A172 (cell line): ENCODE measurements at regions not wholly inside any gene's neighbourhood (a gene's known extent, or its start where the extent isn't known, plus 50 kb on each side); places are given as distances from the start of the nearest gene placed in this dataset.

Experiments used
- DNase-seq: peaks from one replicate; pipeline ENCODE4 v3.0.0-alpha.2; 2015; ENCODE audit warnings: low spot score

GRCh38 chr10:111989136-111989911, 194.2 kb downstream of the GPAM start:
- no peak for DNase-seq

GRCh38 chr10:111990734-111991133, 192.8 kb downstream of the GPAM start:
- no peak for DNase-seq

- no peak for DNase-seq
Observed at GRCh38 chr10:111993321-111993720, 190.2 kb downstream of the GPAM start.

- no peak for DNase-seq
Observed at GRCh38 chr10:111993872-111994426, 189.6 kb downstream of the GPAM start.

GRCh38 chr10:111996103-111996502, 187.5 kb downstream of the GPAM start:
- no peak for DNase-seq

GRCh38 chr10:111998728-111999127, 184.8 kb downstream of the GPAM start:
- no peak for DNase-seq

GRCh38 chr10:111999205-111999914, 184.2 kb downstream of the GPAM start:
- DNase-seq, result no peak

- DNase-seq, result no peak
Observed at GRCh38 chr10:111999915-112000302, 183.7 kb downstream of the GPAM start.

GRCh38 chr10:112000466-112000865, 183.1 kb downstream of the GPAM start:
- DNase-seq, result no peak

- no peak for DNase-seq
Observed at GRCh38 chr10:112002206-112002605, 181.4 kb downstream of the GPAM start.

- DNase-seq, result no peak
Observed at GRCh38 chr10:112004075-112004474, 179.5 kb downstream of the GPAM start.

GRCh38 chr10:112005044-112005443, 178.5 kb downstream of the GPAM start:
- DNase-seq, result no peak

- DNase-seq, result no peak
Observed at GRCh38 chr10:112006407-112006806, 177.2 kb downstream of the GPAM start.

GRCh38 chr10:112006831-112007230, 176.7 kb downstream of the GPAM start:
- DNase-seq, result no peak

- DNase-seq, result no peak
Observed at GRCh38 chr10:112022196-112022595, 161.4 kb downstream of the GPAM start.

GRCh38 chr10:112024079-112024478, 159.5 kb downstream of the GPAM start:
- DNase-seq, result no peak

- no peak for DNase-seq
Observed at GRCh38 chr10:112025228-112025627, 158.3 kb downstream of the GPAM start.

- no peak for DNase-seq
Observed at GRCh38 chr10:112026438-112026837, 157.1 kb downstream of the GPAM start.

- DNase-seq, result no peak
Observed at GRCh38 chr10:112027731-112028280, 155.8 kb downstream of the GPAM start.

GRCh38 chr10:112030431-112030830, 153.1 kb downstream of the GPAM start:
- DNase-seq, result no peak

GRCh38 chr10:112039823-112040222, 143.7 kb downstream of the GPAM start:
- no peak for DNase-seq

GRCh38 chr10:112040696-112041095, 142.9 kb downstream of the GPAM start:
- no peak for DNase-seq

- DNase-seq, result no peak
Observed at GRCh38 chr10:112045938-112046337, 137.6 kb downstream of the GPAM start.
